Endothelial cell (in vitro differentiated cells): ENCODE measurements at regions not wholly inside any gene's neighbourhood (a gene's known extent, or its start where the extent isn't known, plus 50 kb on each side); places are given as distances from the start of the nearest gene placed in this dataset.

Source experiments
- DNase-seq: peaks from one replicate; pipeline ENCODE4 v3.0.0; 2021; ENCODE audit warnings: low spot score
- H3K27ac Mint-ChIP-seq: one replicate; pipeline ENCODE4 v1.8.0; 2021; ENCODE audit warnings: mixed read lengths, inconsistent platforms; ENCODE audit not compliant: unreplicated experiment
- H3K27me3 Mint-ChIP-seq: one replicate; pipeline ENCODE4 v1.8.0; 2021; ENCODE audit warnings: mild to moderate bottlenecking, moderate library complexity, mixed read lengths, inconsistent platforms; ENCODE audit not compliant: unreplicated experiment
- H3K36me3 Mint-ChIP-seq: one replicate; pipeline ENCODE4 v1.8.0; 2021; ENCODE audit warnings: mild to moderate bottlenecking, low read depth, mixed read lengths, inconsistent platforms; ENCODE audit not compliant: unreplicated experiment
- H3K4me1 Mint-ChIP-seq: one replicate; pipeline ENCODE4 v1.8.0; 2021; ENCODE audit warnings: mild to moderate bottlenecking, mixed read lengths, inconsistent platforms; ENCODE audit not compliant: unreplicated experiment
- H3K4me3 Mint-ChIP-seq: one replicate; pipeline ENCODE4 v1.8.0; 2021; ENCODE audit warnings: mild to moderate bottlenecking, mixed read lengths, inconsistent platforms; ENCODE audit not compliant: unreplicated experiment
- H3K9me3 Mint-ChIP-seq: one replicate; pipeline ENCODE4 v1.8.0; 2021; ENCODE audit warnings: mixed read lengths, inconsistent platforms; ENCODE audit not compliant: unreplicated experiment
- CTCF ChIP-seq: fragments of 200-600 bp; sonication (generic); IDR thresholded peaks from one replicate; pipeline ENCODE4 v1.5.0; 2021; ENCODE audit warnings: antibody characterized with exemption; ENCODE audit not compliant: unreplicated experiment

GRCh38 chr5:51278539-51278938 is 104.7 kb upstream of the ISL1 start:
- no peak for DNase-seq
- Mint-ChIP-seq H3K9me3 (no peaks in the 10 kb centered on the region), H3K4me3 (no peak overlapping the region), H3K4me1 (peaks cover 3% of the 10 kb centered on the region), H3K36me3 (no peaks in the 10 kb centered on the region), H3K27me3 (no peaks in the 10 kb centered on the region), H3K27ac (no peak overlapping the region)
- no peak for TF ChIP-seq CTCF

GRCh38 chr5:51279983-51280706 is 103.1 kb upstream of the ISL1 start:
- Mint-ChIP-seq H3K27ac (no peak overlapping the region), H3K4me1 (peaks cover 3% of the 10 kb centered on the region), H3K9me3 (no peaks in the 10 kb centered on the region), H3K27me3 (no peaks in the 10 kb centered on the region), H3K4me3 (no peak overlapping the region), H3K36me3 (no peaks in the 10 kb centered on the region)
- DNase-seq, result no peak
- no peak for TF ChIP-seq CTCF

- H3K27me3 Mint-ChIP-seq, result no peaks in the 10 kb centered on the region
- no peak for TF ChIP-seq CTCF
- H3K9me3 Mint-ChIP-seq, result no peaks in the 10 kb centered on the region
- DNase-seq, result no peak
- peaks cover 4% of the 10 kb centered on the region for H3K4me1 Mint-ChIP-seq
- no peak overlapping the region for H3K4me3 Mint-ChIP-seq
- no peaks in the 10 kb centered on the region for H3K36me3 Mint-ChIP-seq
- no peak overlapping the region for H3K27ac Mint-ChIP-seq
These were observed 97.2 kb upstream of the ISL1 start for GRCh38 chr5:51286046-51286445.

GRCh38 chr5:51302343-51302742 is 80.9 kb upstream of the ISL1 start:
- H3K36me3 Mint-ChIP-seq, result peaks cover 4% of the 10 kb centered on the region
- no peak for DNase-seq
- TF ChIP-seq CTCF, result no peak
- H3K4me3 Mint-ChIP-seq, result no peak overlapping the region
- H3K4me1 Mint-ChIP-seq, result no peaks in the 10 kb centered on the region
- H3K27ac Mint-ChIP-seq, result no peak overlapping the region
- peaks cover 14% of the 10 kb centered on the region for H3K9me3 Mint-ChIP-seq
- H3K27me3 Mint-ChIP-seq, result peaks cover 7% of the 10 kb centered on the region

GRCh38 chr5:51326844-51327243 is 56.4 kb upstream of the ISL1 start:
- H3K27ac Mint-ChIP-seq, result no peak overlapping the region
- no peaks in the 10 kb centered on the region for H3K36me3 Mint-ChIP-seq
- H3K4me1 Mint-ChIP-seq, result no peaks in the 10 kb centered on the region
- TF ChIP-seq CTCF, result no peak
- no peaks in the 10 kb centered on the region for H3K9me3 Mint-ChIP-seq
- DNase-seq, result no peak
- no peak overlapping the region for H3K4me3 Mint-ChIP-seq
- no peaks in the 10 kb centered on the region for H3K27me3 Mint-ChIP-seq
